NCI-H128 (cell line): ENCODE measurements at regions not wholly inside any gene's neighbourhood (a gene's known extent, or its start where the extent isn't known, plus 50 kb on each side); places are given as distances from the start of the nearest gene placed in this dataset.
"Not testable (repeated sequence)": the region's sequence is repeated elsewhere in the genome, so short reads cannot be mapped to it uniquely, and the experiment has no call there.

Experiments
- DNase-seq: peaks from one replicate; lab custom pipeline; 2025; ENCODE audit not compliant: unreplicated experiment; lab: John Stamatoyannopoulos, UW

- DNase-seq, result no peak
Observed at GRCh38 chr14:53368066-53368465, 214.9 kb upstream of the DDHD1 start.

- DNase-seq, result no peak
Observed at GRCh38 chr14:53367644-53368026, 214.5 kb upstream of the DDHD1 start.

- no peak for DNase-seq
Observed at GRCh38 chr14:53365486-53366130, 212.5 kb upstream of the DDHD1 start.

GRCh38 chr14:53362916-53363315, 209.8 kb upstream of the DDHD1 start:
- not testable (repeated sequence) for DNase-seq

GRCh38 chr14:53360829-53361228, 207.7 kb upstream of the DDHD1 start:
- no peak for DNase-seq

- no peak for DNase-seq
Observed at GRCh38 chr14:53358166-53358565, 205.0 kb upstream of the DDHD1 start.

- no peak for DNase-seq
Observed at GRCh38 chr14:53356361-53357150, 203.4 kb upstream of the DDHD1 start.

GRCh38 chr14:53355581-53356112, 202.5 kb upstream of the DDHD1 start:
- no peak for DNase-seq

GRCh38 chr14:53354336-53354735, 201.2 kb upstream of the DDHD1 start:
- DNase-seq, result no peak

- DNase-seq, result no peak
Observed at GRCh38 chr14:53350866-53351265, 197.7 kb upstream of the DDHD1 start.

- DNase-seq, result no peak
Observed at GRCh38 chr14:53350429-53350828, 197.3 kb upstream of the DDHD1 start.

GRCh38 chr14:53346988-53347387, 193.9 kb upstream of the DDHD1 start:
- no peak for DNase-seq

- DNase-seq, result no peak
Observed at GRCh38 chr14:53341324-53341723, 188.2 kb upstream of the DDHD1 start.

- no peak for DNase-seq
Observed at GRCh38 chr14:53338192-53338591, 185.1 kb upstream of the DDHD1 start.

- no peak for DNase-seq
Observed at GRCh38 chr14:53336729-53337128, 183.6 kb upstream of the DDHD1 start.

GRCh38 chr14:53333809-53334208, 180.7 kb upstream of the DDHD1 start:
- no peak for DNase-seq

- no peak for DNase-seq
Observed at GRCh38 chr14:53331921-53332320, 178.8 kb upstream of the DDHD1 start.

- no peak for DNase-seq
Observed at GRCh38 chr14:53331247-53331646, 178.1 kb upstream of the DDHD1 start.

GRCh38 chr14:53330441-53330840, 177.3 kb upstream of the DDHD1 start:
- no peak for DNase-seq

- DNase-seq, result no peak
Observed at GRCh38 chr14:53328841-53329240, 175.7 kb upstream of the DDHD1 start.

GRCh38 chr14:53327716-53328115, 174.6 kb upstream of the DDHD1 start:
- no peak for DNase-seq

- DNase-seq, result no peak
Observed at GRCh38 chr14:53325176-53325806, 172.2 kb upstream of the DDHD1 start.
